ENCODE measurements at regions not wholly inside any gene's neighbourhood (a gene's known extent, or its start where the extent isn't known, plus 50 kb on each side); places are given as distances from the start of the nearest gene placed in this dataset.

- TF ChIP-seq RORB (CRISPR knock-in tag; IDR thresholded peaks at IDR 0.05) (no peak), AFF4 (CRISPR knock-in tag; IDR thresholded peaks at IDR 0.05; ENCODE audit: borderline replicate concordance) (no peak), KAT7 (CRISPR knock-in tag; IDR thresholded peaks at IDR 0.05; ENCODE audit: borderline replicate concordance) (no peak), AR (CRISPR knock-in tag; IDR thresholded peaks at IDR 0.05) (no peak), ZNF281 (CRISPR knock-in tag; IDR thresholded peaks at IDR 0.05) (no peak), ZNF263 (CRISPR knock-in tag; IDR thresholded peaks at IDR 0.05; ENCODE audit: low read depth) (no peak), ZNF232 (CRISPR knock-in tag; IDR thresholded peaks at IDR 0.05) (no peak), FOXP1 (CRISPR knock-in tag; IDR thresholded peaks at IDR 0.05; ENCODE audit: borderline replicate concordance) (no peak), SP1 (CRISPR knock-in tag; conservative IDR thresholded peaks at IDR 0.05) (no peak), ERG (CRISPR knock-in tag; IDR thresholded peaks at IDR 0.05) (no peak), ZNF138 (CRISPR knock-in tag; conservative IDR thresholded peaks at IDR 0.05) (no peak), GTF2I (CRISPR knock-in tag; conservative IDR thresholded peaks at IDR 0.05) (no peak), MYBL2 (CRISPR knock-in tag; IDR thresholded peaks at IDR 0.05) (no peak), IRF1 (CRISPR knock-in tag; IDR thresholded peaks at IDR 0.05) (no peak), FOXJ3 (CRISPR knock-in tag; IDR thresholded peaks at IDR 0.05; ENCODE audit: borderline replicate concordance) (no peak), TCF7 (CRISPR knock-in tag; IDR thresholded peaks at IDR 0.05; ENCODE audit: low read depth) (no peak), E2F5 (CRISPR knock-in tag; IDR thresholded peaks at IDR 0.05) (no peak), ZNF512 (CRISPR knock-in tag; IDR thresholded peaks at IDR 0.05; ENCODE audit: borderline replicate concordance) (no peak), ZNF671 (CRISPR knock-in tag; IDR thresholded peaks at IDR 0.05) (no peak)
- Mint-ChIP-seq H3K9me3 (peaks cover 5% of the 10 kb centered on the region), H3K27ac (no peak overlapping the region), H3K27me3 (ENCODE audit: low read depth) (no peaks in the 10 kb centered on the region), H3K4me3 (no peak overlapping the region), H3K36me3 (no peaks in the 10 kb centered on the region), H3K4me1 (no peaks in the 10 kb centered on the region)
- no peak for ATAC-seq
- CTCF ChIA-PET = no interaction called here
- DNase-seq (ENCODE audit: low spot score) = no peak
- POLR2A ChIA-PET = no interaction called here
These were observed 94.5 kb upstream of the GRIN2B start for GRCh38 chr12:14075797-14076393.
